Progenitor cell of endocrine pancreas (in vitro differentiated cells): ENCODE measurements at regions not wholly inside any gene's neighbourhood (a gene's known extent, or its start where the extent isn't known, plus 50 kb on each side); places are given as distances from the start of the nearest gene placed in this dataset.

Source experiments
- DNase-seq: peaks from one replicate; pipeline ENCODE4 v3.0.0; 2021; ENCODE audit warnings: low spot score; ENCODE audit not compliant: unreplicated experiment
- H3K27ac Mint-ChIP-seq: 2 replicates; pipeline ENCODE4 v1.8.0; 2021; ENCODE audit warnings: mild to moderate bottlenecking, moderate library complexity, mixed read lengths
- H3K27me3 Mint-ChIP-seq: 2 replicates; pipeline ENCODE4 v1.8.0; 2021; ENCODE audit warnings: mixed read lengths
- H3K36me3 Mint-ChIP-seq: 2 replicates; pipeline ENCODE4 v1.8.0; 2022; ENCODE audit warnings: mixed read lengths; ENCODE audit not compliant: insufficient read depth
- H3K4me1 Mint-ChIP-seq: 2 replicates; pipeline ENCODE4 v1.8.0; 2021; ENCODE audit warnings: low read depth, mixed read lengths
- H3K4me3 Mint-ChIP-seq: 2 replicates; pipeline ENCODE4 v1.8.0; 2021; ENCODE audit warnings: low read depth, mild to moderate bottlenecking, moderate library complexity, mixed read lengths
- H3K9me3 Mint-ChIP-seq: 2 replicates; pipeline ENCODE4 v1.8.0; 2021; ENCODE audit warnings: low read depth, mixed read lengths
- TF ChIP-seq, protein P1 (sequence below): fragments of 200-600 bp; sonication (generic); IDR thresholded peaks from one replicate; pipeline ENCODE4 v1.5.0; 2021; ENCODE audit warnings: antibody characterized with exemption, mild to moderate bottlenecking; ENCODE audit not compliant: unreplicated experiment

- no peak for DNase-seq
- Mint-ChIP-seq H3K9me3 (no peaks in the 10 kb centered on the region), H3K27ac (no peak overlapping the region), H3K4me1 (no peaks in the 10 kb centered on the region), H3K4me3 (no peak overlapping the region), H3K36me3 (no peaks in the 10 kb centered on the region), H3K27me3 (peaks cover 3% of the 10 kb centered on the region)
- TF ChIP-seq, protein P1, sequence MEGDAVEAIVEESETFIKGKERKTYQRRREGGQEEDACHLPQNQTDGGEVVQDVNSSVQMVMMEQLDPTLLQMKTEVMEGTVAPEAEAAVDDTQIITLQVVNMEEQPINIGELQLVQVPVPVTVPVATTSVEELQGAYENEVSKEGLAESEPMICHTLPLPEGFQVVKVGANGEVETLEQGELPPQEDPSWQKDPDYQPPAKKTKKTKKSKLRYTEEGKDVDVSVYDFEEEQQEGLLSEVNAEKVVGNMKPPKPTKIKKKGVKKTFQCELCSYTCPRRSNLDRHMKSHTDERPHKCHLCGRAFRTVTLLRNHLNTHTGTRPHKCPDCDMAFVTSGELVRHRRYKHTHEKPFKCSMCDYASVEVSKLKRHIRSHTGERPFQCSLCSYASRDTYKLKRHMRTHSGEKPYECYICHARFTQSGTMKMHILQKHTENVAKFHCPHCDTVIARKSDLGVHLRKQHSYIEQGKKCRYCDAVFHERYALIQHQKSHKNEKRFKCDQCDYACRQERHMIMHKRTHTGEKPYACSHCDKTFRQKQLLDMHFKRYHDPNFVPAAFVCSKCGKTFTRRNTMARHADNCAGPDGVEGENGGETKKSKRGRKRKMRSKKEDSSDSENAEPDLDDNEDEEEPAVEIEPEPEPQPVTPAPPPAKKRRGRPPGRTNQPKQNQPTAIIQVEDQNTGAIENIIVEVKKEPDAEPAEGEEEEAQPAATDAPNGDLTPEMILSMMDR, result no peak
Measured at GRCh38 chr6:40774932-40775331, 187.8 kb upstream of the LRFN2 start.

DNA sequence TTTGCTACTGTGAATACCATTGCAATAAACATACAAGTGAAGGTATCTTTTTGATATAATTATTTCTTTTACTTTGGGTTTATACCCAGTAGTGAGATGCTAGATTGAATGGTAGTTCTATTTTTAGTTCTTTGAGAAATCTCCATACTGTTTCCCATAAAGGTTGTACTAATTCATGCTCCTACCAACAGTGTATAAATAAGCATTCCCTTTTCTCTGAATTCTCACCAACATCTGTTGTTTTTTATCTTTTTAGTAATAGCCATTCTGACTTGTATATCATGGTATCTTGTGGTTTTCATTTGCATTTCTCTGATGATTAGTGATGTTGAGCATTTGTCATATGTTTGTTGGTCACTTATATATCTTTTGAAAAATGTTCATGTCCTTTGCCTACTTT lies 183.6 kb upstream of the LRFN2 start:
- Mint-ChIP-seq H3K27me3 (peaks cover 7% of the 10 kb centered on the region), H3K4me1 (no peaks in the 10 kb centered on the region), H3K27ac (no peak overlapping the region), H3K36me3 (no peaks in the 10 kb centered on the region), H3K4me3 (no peak overlapping the region), H3K9me3 (no peaks in the 10 kb centered on the region)
- TF ChIP-seq, protein P1, result no peak
- no peak for DNase-seq

DNA sequence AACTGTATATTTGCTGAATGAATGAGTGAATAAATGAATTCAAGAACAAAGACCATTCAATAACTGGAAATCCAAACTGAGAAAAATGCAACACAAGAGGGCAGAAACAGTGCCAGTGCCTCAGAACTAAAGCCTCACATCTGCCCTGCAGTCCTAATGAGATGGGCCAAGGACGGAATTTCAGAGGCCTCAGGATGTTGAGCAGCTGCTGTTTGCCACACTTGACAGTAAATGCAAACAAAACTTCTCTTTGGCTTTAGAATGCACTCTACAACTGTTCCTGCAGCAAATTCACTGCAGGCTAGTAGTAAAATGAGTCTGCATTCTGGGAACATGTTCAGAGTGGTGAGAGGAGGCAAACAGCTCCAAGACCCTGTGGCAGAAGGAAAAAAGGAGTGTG lies 177.6 kb upstream of the LRFN2 start:
- no peak for DNase-seq
- TF ChIP-seq, protein P1, result no peak
- Mint-ChIP-seq H3K27me3 (peaks cover 12% of the 10 kb centered on the region), H3K9me3 (no peaks in the 10 kb centered on the region), H3K36me3 (no peaks in the 10 kb centered on the region), H3K4me1 (no peaks in the 10 kb centered on the region), H3K27ac (no peak overlapping the region), H3K4me3 (no peak overlapping the region)

DNA sequence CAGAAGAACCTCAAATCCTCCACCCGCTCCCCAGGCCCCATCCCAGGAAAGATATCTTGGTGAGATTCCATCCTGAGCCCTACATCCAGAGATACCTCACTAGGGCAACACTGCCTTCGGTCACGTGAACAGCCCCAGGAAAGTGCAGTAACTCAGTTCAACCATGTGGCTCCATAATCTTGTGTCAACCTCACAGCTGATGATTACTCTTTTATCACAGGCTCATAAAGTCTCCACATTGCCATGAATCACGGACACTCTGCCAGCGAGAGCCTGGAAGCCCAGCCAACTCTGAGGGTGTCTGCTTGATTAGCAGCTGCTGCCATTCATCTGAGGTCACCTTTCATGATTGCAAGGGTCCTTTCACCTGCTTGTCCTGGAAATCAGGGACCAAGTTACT lies 175.8 kb upstream of the LRFN2 start:
- H3K27me3 Mint-ChIP-seq, result peaks cover 13% of the 10 kb centered on the region
- H3K27ac Mint-ChIP-seq, result no peak overlapping the region
- no peak overlapping the region for H3K4me3 Mint-ChIP-seq
- TF ChIP-seq, protein P1, result no peak
- no peaks in the 10 kb centered on the region for H3K9me3 Mint-ChIP-seq
- DNase-seq, result no peak
- no peaks in the 10 kb centered on the region for H3K4me1 Mint-ChIP-seq
- no peaks in the 10 kb centered on the region for H3K36me3 Mint-ChIP-seq

- H3K36me3 Mint-ChIP-seq, result no peaks in the 10 kb centered on the region
- H3K4me3 Mint-ChIP-seq, result no peak overlapping the region
- TF ChIP-seq, protein P1, result no peak
- peaks cover 31% of the 10 kb centered on the region for H3K27me3 Mint-ChIP-seq
- no peak for DNase-seq
- H3K4me1 Mint-ChIP-seq, result no peaks in the 10 kb centered on the region
- H3K27ac Mint-ChIP-seq, result no peak overlapping the region
- no peaks in the 10 kb centered on the region for H3K9me3 Mint-ChIP-seq
Measured at GRCh38 chr6:40760887-40761286, 173.7 kb upstream of the LRFN2 start.
